HG03060 (cell line): ENCODE measurements at regions not wholly inside any gene's neighbourhood (a gene's known extent, or its start where the extent isn't known, plus 50 kb on each side); places are given as distances from the start of the nearest gene placed in this dataset.

Source experiments
- ATAC-seq: cut with Tn5 transposase; IDR thresholded peaks from one replicate; pipeline ENCODE4 v1.9.1; 2021; ENCODE audit warnings: low read depth, moderate number of reproducible peaks; ENCODE audit not compliant: unreplicated experiment

DNA sequence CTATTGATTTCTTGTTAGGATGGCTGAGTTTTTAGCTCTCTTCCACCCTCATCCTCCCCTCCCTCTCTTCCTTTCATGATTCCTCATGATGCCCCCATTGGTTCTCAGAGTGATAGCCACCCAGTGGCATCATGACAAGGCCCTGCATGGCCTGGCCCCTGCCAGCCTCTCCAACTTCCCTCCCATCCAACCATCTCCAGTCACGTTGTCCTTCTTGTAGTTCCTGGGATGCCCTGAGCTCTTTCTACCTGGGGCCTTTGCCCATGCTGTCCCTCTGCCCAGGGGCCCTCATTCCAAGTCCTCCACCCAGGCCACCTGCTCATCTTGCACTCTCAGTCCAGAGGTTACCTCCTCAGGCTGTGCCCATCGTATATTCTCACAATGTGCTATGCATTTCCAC is 247.5 kb downstream of the TFCP2L1 start:
- ATAC-seq = no peak

DNA sequence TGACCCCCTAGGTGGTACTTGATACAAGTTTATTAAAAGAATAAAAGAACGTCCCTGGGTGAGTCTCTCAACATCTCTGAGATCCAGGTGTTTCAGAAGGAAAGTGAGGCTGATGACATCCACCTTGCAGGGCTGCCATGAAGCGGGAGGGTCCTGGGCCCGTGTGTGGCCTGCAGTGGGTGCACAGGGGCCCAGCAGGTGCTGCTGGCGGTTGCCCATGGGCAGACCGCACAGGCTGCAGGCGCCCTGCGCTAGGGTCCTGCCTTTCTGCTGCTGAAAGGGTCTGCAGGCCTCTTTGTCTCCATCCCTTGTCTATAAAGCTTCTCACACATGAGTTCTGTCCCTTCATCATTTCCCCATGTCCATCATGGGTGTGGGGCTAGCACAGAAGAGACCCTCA is 247.0 kb downstream of the TFCP2L1 start:
- no peak for ATAC-seq

DNA sequence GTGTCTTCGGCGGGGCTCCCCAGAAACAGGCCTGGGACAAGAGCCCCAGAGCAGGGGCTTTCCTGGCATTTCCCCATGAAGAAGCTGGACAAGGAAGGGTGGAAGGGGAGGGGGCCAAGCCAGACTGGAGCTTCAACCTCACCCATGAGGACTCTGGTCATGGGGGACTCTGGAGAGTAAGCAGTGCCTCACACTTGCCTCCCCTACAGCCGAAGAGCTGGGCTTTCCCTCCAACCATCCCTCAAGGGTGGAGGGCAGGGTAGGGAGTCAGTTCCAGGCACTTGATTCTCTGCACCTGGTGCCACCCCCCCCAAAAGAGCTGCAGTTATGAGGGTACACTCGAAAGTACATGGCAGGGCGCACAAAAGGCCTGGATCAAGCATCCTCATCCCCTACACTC is 246.6 kb downstream of the TFCP2L1 start:
- ATAC-seq = no peak

DNA sequence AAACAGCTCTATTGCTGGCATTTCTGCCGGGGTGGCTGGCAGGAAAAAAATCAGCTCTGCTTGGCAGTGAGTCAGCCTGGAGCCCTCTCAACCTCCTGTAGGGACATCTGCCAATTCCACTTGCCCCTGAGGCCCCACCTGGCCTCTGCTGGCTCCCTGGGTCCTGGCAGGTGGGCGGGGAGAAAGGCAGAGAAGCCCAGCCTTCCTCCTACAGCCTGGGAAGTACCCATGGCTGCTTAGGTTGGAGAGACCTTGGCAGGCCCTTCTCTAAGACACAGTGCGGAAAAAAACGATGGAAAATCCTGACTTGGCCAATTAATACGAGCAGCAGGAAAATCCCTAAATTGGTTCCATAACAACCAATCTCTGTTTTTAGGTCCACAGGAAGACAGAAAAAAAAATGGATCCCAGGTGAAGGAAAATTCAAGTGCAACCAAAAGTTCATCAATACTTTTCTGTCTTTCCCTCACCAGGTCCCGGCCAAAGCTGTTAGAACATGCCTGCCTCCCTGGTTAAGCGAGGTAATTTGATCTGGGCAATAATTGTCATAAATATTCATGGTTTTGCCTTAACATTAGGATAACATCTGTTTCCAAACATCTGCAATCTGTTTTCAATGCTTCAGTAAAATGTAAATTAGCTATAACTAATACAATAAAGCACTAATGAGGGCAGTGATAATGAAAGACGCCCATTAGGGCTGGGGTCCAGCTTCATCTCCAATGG is 245.9 kb downstream of the TFCP2L1 start:
- no peak for ATAC-seq

DNA sequence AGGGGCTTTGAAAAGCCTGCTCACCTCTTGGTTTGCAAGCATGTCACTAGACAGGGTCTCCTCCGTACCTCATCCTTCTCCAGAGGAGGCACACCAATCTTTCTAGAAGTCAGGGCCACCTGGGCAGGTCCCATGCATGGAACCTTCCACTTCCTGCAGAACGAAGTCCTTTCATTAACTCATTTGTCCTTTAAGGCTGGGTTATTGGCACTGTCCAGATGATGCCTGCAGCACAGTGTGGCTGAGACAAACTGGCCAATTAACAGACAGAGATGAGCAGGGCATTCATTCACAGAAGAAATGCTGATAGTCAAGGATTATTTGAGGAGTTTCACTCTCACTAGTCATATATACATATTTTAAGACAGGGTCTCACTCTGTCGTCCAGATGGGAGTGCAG is 245.3 kb downstream of the TFCP2L1 start:
- no peak for ATAC-seq

DNA sequence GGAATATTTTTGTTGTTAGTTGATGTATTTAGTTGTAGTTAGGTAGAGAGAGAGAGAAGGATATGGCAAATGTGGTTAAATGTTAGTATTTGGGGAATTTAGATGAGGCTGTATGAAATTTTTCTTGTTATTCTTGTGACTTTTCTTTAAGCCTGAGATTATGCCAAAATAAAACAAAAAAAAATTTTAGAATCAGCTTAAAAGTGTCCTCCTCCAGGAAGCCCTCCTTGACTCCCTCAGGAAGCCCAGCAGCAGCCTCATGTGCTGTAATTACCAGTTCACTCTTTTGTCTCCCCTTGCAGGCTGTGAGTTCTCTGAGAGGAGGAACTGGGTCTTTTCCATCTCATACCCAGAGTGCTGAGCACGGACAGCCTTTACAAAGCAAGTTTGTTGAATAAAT is 243.5 kb downstream of the TFCP2L1 start:
- ATAC-seq = no peak

DNA sequence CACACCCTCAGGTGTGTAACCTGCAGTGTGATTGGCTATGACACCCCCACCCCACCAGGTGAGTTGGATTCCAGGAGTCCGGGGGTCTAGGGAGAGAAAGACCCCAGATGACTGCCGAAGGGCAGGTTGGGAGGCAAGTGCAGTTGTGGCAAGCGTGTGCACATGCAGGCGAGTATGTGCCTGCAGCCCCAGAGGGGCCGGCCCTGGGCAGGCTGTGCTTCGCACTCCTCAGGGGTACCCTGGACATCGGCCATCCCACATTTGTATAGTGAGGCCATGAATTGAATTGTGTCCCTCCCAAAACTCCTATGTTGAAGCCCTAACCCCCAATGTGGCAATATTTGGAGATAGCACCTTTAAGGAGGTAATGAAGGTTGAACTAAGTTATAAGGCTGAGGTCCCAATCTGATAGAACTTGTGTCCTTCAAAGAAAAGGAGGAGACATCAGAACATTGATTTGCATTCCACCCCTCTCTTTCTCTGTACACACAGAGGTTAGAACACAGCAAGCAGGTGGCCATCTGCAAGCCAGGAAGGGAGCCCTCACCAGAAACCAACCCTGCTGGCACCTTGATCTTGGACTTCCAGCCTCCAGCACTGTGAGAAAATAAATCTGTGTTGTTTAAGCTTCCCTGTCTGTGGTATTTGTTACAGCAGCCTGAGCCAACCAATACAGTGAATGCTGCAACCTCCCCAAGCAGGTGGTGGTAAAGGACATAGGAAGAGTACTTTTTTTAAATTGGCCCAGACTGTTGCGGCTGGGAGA is 241.8 kb downstream of the TFCP2L1 start:
- ATAC-seq = no peak

DNA sequence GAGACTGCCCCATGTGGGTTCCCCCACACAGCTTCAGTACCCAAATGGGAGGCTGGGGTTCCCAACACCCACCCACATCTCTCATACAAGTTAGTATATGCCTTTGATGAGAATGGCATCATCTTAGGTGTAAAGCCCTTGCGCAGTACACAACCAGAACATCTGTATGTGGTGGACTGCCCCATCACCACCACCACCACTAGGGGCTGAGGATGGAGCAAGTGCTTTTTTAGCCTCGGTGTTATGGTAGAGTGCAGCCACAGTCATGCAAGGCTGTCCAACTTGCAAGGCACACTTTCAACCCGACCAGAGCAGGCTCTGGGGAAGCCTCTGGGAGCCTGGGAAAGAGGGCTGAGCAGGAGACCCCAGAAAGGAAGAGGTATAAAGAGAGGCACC is 241.2 kb downstream of the TFCP2L1 start:
- no peak for ATAC-seq

DNA sequence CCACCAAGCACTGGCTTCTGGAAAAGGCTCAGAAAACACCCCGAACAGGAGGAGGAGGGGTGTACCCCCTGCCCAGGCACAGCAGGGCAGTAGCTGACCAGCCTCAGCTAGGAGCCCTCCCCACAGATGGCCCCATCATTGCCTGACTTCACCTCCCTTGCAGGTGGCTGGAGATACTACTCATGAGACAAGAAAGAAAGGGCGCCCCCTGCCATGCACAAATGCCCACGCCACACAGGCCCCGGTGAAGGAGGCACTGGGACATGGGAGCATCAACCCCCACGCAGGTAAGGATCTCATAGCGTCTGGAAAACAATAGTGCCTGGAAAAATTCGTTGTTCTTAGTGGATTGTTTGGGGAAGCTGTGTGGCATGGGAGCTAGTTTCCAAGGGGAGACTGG is 240.6 kb downstream of the TFCP2L1 start:
- ATAC-seq = no peak

DNA sequence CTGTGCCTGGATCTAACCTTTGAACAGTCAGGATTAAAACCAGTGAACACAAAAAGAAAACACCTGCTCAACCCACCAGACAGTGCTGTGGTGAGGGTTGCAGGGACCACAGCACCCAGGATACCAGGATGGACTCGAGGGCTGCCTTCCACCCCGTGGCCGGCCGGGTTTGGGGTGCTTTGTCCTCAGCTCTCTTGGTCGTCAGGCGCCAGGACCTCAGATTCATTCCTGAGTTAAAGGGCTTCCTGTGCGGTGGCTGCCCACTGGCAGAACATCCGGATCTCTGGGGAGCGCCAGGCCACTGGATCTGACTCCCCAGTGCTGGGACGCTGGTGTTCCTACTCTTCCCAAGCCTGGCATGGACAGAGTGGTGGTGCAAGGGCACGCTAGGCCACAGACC is 239.8 kb downstream of the TFCP2L1 start:
- no peak for ATAC-seq

DNA sequence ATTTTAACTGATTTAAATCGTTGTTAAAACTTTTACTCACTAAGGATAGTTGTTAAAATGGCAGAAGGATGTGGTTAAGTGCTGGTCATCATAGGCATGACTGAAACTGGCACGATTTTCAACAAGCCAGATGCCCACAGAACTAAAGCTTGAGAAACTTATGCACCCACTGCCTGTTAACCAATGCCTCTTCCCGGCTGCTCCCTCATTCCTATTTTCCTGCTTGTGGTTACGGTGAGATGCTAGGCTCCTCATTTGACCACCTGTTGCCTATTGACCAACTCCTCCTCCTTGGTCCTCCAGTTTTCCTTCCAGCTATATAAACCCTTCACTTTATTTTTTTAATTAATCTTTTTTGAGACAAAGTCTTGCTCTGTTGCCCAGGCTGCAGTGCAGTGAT is 238.7 kb downstream of the TFCP2L1 start:
- no peak for ATAC-seq

DNA sequence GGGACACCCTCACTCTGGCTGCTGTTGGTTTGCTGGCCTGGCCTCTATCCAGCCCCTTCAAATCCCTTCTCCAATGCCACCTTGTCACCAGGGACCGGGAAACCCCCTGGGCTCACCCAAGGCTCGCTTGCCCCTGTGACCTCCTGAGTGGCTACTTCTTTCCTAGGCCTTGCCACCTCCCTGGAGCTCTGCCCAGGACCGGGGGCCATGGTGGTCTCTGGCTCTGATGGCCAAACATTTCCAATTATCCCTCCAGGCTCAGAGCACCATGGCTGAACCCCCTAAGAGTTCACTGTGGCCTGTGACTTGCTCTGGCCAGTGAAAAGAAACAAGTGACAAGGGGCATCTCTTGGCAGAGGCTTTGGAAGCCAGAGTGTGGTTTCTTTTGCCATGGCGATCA is 237.6 kb downstream of the TFCP2L1 start:
- ATAC-seq = no peak

DNA sequence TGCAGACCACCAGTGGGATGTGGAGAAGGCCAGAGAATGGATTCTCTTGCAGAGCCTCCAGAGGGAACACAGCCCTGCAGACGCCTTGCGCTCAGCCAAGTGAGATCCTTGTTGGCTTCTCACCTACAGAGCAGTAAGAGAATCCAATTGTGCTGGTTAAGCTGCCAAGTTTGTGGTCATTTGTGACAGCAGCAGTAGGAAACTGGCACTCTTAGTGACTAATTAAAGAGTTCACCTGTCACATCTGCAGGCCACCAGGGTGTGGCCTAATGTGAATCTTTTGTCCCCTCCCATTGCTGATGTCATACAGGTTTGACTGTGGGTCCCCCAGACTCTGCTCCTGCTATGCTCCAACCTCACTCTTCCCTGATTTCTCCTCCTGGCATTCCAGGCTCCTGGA is 235.9 kb downstream of the TFCP2L1 start:
- no peak for ATAC-seq

DNA sequence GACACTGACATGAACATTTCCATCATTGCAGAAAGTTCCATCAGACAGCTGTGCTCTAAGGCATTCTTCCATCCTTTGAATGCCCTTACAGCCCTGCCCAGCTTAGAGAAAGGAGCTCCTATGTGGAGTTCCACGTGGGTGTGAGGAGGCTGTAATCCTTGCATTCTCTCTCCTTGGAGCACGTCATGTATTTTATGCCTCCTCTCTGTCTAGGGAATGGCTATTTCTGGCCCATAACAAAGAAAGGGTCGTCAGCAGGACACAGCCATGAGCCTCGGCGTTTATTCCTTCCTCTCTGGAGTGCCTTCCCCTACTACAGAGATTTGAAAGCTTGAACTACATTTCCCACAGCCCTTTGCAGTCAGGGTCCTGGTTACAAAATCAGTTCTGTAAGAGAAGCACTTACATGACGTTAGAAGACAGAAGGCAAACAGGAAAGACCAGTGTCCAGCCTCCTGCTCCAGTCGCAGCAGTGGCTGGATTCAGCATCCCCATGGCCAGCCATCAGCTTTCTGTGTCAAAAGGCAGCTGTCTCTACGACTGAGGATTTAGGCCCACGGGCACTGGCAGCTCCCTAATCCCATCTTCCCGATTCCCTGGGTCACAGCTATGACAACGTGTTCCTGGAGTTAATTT is 234.9 kb downstream of the TFCP2L1 start:
- no peak for ATAC-seq

DNA sequence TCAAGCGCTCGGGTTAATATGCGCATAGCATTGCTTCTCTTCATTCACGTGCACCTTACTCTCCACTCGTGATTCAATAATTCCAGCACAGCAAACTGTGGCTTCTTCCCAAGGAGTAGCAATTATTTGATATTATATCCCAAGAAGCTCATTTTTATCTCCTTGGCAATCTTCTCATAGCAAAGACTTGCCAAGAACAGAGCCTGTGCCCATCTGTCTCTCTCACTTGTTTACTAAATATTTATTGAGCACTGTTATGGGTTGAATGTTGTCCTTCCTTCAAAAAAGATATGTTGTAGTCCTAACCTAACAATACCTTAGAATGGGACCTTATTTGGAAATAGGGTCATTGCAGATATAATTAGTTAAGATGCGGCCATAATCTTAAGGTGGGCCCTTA is 233.7 kb downstream of the TFCP2L1 start:
- ATAC-seq = no peak

DNA sequence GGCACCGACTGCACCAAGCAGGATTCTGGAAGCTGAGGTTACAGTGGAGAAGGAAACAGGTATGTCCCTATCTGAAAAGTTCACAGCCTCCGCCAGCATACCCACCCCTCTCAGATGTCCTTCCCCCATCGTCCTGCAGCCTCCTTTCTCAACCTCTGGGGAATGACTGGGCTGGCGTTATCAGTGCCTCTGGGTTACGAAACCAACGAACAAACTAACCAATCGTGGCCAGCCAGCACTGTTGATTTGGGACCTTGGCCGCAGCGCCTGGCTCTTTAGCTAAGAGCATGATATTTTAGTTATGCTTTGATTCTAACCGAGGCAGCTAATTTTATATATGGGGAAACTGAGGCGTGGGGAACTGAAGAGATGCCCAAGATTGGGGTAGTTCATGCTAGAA is 233.0 kb downstream of the TFCP2L1 start:
- ATAC-seq = no peak

DNA sequence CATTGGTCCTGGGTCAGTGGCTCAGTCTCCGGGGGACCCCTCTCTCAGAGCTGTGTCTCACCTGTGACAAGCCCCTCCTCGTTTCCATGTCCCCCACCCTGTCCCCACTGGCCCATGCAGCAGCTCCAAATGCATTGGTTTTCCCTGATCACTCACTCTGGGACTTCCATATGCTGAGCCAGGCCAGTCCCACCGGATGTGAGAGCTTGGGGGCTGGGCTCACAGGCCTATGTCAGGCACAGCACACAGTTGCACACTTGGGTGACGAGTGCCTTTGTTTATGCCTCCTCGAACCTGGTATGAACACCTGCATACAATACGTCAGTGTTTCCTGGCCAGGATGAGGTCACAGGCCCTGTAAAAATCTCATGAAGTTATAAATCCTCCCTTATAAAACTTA is 232.5 kb downstream of the TFCP2L1 start:
- no peak for ATAC-seq

DNA sequence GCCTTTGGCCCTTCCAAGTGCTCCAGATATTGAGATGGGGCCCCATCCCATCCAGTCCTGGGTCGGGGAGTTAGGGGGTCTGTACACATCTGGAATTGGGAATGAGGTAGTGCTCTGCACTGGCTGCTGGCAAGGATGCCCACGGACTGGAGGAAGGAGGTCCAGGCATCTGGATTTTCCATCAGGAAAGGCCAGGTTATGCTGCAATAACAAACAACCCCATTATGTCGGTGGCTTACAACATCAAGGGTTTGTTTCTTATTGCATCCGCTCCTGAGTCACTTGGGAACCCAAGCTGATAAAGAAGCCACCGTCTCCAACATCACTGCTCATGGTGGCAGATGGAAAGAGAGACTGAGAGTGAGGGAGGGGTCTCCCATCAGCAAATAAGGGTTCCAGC is 229.9 kb downstream of the TFCP2L1 start:
- no peak for ATAC-seq

DNA sequence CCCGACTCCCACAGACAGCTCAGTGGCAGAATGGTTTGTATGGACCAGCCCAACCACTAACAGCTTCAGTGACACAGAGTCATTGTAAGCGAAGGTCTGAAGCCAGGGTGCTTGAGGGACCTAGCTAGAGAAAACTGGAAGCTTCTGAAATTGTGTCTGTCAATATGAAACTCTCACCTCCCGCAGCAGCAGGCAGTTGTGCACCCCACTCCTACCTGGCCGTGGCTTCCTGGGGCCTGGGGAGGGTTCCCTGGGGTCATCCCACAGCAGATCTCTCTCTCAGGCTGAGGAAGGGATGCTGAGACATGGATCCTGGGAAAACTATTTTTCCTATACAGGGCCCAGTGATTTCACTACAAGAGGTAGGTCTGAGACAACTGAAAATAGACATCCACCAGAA is 229.5 kb downstream of the TFCP2L1 start:
- ATAC-seq = no peak

DNA sequence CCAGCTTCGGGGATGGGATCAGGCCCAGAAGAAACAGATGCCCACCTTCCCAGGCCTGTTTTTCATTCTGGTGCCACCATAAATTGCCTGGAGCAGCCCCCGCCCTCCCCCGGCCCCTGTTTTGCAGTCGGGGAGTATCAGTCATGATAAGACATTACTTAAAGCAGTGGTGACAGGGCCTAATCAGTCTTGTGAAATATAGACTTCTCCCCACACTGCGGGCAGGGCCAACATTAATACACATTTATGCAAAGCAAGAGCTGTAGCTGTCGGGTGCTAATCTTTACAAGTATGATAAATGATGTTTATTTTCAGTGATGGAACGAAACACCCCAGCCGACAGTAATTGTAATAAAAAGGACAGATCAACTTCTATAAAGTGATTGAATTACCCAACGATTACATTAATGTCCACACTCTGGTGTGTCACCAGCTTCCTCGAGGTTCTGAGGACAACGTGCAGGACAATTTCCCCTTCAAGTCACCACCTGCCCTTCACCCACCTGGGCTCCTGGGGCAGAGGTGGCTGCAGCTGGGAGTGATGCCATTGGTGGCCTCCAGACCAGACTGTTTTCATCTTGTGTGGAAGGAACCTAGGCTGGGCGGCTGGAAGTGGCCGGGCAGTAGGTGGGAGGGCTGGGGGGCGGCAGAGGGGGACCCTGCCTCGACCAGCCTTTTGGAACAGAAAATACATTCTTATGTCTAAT is 226.0 kb downstream of the TFCP2L1 start:
- ATAC-seq = no peak
